HG02973 (cell line): ENCODE measurements at regions not wholly inside any gene's neighbourhood (a gene's known extent, or its start where the extent isn't known, plus 50 kb on each side); places are given as distances from the start of the nearest gene placed in this dataset.

Source experiments
- ATAC-seq: cut with Tn5 transposase; IDR thresholded peaks from one replicate; pipeline ENCODE4 v1.9.1; 2021; ENCODE audit warnings: moderate library complexity; ENCODE audit not compliant: unreplicated experiment

DNA sequence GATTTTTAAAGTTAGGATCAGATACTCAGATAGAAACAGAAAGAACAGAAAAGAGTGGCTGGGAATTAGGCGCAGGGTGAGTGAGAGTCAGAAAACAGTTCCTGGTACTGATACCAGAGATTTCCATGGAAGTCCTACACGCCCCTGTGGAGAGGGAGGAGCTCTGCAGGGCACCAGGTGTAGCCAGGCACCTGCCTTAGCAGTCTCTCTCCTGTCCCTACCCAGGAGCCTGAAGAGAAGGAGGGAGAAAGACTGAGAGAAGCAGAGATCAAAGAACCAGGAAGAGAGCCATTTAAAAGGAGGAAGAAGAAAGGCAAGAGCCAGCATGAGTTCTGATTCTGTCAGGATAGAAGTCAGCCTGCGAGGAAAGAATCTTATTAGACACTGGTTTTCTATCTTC lies 65.0 kb downstream of the CBLN1 start:
- no peak for ATAC-seq

DNA sequence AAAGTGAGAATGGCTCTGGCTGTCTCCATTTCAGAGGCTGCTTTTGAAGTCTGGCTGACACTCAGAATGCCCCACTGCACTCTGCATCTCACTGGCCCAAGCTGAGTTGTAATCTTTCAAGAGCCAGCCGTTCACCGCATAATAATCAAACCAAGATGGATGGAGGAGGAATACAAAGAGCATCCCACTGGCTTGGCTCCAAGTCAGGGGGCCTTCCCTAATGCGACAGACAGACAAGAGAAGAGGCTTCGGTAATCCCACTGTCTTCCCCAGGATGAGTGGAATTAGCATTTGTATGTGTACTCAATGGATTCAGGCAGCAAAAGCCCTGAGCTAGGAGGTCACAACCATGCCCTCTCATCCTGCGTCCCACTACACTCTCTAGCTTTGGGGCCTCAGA lies 68.0 kb downstream of the CBLN1 start:
- no peak for ATAC-seq

DNA sequence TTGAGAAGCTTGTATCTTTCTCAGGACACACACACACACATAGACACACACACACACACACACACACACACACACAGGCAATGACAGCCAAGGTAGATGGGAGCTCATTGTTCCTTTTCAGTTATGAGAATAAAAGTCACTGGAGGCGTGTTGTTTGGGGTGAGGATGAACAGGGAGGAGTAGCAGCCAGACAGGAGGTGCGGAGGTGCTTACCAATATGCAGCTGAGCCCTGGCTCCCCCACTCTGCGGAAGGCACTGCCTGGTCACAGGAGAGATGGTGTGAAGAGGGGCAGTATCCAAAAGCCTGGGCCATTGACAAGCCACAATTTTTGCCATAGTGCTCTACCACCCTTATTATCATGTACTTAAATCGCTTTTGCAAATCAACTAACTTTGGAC lies 77.4 kb downstream of the CBLN1 start:
- no peak for ATAC-seq

DNA sequence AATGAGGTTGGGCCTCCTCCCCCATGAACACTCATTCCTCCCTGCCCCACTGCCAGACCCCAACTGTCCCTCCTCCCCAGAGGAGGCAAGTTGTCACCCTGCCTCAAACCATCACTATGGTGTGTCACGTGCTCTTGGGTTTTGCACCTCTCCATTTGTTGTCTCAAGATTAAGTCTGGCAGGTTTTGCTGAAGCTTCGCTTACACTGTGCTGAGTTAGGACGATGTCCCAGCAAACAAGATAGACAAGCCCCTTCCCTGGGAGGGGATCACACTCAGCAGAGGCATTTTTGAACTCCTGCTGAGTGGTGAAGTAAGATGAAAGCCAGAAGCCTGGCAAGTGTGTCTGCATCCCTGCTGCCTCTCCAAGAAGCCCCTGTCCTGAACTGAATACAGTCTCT lies 78.3 kb downstream of the CBLN1 start:
- ATAC-seq, result no peak

DNA sequence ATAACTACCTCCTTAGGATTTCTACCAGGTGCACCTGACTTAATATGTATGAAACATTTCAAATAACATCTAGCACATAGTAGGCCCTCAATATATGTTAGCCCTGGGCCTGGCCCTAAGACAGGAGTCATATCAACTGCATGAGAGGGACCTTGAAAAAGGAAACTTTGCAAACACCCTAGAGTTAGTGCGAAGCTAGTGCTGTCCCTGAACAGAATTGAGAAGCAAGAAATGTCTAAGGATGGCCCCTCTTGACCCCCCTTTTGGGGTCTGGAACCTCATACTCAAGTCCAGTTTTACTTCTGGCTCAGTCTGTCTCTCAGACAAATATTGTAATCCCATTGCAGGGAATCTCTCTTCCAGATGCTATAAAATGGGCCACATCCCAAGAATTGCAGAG lies 80.5 kb downstream of the CBLN1 start:
- no peak for ATAC-seq

DNA sequence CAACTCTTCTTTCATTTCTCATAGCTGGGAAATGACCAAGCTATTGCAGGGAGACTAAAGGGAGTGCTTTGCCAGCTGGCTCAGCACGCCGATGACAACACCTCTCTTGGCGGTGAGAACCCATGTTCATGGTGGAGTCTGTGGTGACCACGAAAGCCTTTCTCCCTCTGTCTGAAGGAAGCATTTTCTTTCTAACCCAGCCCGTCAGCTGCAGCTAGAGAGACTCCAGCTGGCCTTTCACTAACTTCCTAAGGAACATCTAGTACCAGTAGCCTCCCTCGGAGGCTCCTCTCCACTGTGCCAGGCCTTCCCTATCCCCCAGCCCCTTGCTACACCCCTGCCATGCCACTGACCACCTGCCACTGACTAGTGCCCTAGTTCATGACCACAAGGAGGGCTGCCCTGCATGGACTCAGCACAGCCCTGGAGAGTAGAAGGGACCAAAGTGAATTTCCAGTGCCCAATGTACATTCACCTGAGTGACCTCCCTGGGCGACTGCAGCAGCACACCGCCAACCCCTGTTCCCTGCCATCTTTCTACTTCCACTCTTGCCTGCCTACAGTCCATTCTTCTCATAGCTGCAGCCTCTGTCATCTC lies 81.3 kb downstream of the CBLN1 start:
- ATAC-seq, result no peak

DNA sequence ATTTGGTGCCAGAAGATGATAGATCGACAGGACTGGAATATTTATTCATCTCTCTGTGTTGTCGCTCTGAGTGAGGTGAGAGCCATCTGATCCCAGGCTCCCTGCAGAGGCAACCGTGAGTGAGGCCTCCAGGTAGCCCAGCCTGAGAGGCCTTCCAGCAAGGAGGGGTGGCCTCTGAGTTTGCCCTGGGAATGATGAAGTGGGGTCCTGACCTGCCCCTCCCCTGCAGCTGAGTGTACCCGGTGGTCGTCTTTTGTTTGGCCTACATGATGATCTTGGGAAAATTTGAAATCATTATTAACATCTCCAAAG lies 86.4 kb downstream of the CBLN1 start:
- no peak for ATAC-seq

DNA sequence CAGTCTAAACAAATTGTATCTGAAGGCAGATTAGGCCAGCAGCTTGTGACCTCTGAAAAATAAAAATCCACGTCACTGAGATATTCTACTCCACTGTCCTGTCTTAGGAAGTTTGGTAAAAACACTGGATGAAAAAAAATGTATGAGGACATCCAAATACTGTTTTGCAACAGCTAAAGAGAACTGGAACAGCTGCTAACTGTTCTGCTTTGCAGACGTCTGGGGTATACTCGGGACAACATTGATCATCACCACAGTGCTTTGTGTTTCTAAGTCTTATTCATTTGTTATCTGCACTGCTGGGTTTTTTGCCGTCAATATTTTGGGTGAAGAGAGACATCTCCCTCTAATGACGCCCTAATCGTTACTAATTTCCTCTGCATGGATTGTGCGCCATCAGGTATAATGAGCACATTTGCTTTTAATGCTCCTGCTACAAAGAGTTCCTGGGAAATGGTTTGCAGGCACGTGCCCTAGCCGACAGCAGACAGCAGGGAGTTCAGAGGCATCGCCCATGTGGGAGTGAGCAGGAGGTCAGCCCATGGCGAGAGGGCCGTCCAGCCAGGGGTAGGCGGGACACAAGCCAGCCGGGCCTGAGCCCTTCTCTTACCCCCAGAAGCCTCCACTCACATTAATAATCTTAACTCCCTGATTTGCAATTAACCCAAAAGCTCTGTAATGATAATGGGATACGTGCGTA lies 87.0 kb downstream of the CBLN1 start:
- no peak for ATAC-seq

DNA sequence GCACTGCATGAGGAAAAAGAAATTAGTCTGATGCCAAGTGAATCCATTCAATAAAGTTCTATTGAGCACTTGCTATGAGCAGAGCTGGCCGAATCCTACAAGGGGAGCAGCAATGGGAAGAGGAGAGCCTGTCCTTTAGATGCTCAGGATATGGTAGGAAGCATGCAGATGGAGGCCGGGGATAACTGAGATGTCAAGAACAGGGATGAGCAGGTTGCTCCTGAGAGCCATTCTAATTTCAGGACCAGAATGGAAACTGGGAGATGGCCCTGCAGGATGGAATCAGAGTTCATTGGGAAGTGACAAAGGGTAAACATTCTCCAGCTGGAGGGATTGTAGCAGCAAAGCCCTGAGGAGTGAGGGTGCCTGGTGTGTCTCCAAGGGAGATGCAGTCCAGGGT lies 88.0 kb downstream of the CBLN1 start:
- ATAC-seq, result no peak

DNA sequence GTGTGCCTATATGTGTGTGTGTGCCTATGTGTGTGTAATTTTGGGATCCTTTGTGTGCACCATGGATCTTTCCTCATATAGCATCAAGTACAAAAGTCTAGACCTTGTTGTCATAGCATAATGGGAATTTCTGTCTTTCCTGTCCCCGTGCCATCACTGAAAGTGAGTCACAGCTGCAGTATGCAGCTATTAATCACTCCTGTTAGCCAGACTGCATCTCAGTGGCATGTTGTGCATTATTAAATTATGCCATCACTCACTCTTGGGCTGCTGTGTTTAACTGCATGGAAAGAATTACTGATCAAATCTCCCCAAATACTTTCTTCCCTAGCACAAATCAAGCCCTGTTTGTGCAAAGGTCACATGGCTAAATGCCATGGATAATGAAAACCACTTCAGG lies 92.4 kb downstream of the CBLN1 start:
- no peak for ATAC-seq

DNA sequence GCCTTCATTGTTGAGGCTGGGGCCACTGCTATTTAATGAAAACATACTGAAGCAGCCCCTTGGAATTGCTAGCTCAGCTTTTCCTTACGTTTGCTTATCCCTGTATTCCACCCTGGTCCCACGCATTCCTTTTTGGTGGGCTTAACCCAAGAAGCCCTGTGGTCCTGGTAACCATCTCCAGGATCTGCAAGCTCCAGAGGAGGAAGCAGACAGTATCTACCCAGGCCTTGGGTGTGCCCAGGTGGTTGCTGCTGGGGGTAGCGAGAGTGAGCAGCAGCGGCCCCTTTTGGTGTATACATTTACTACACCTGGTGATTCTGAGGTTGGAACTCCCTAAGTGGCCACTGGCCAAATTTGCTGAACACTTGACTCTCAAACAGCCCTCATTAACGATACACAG lies 97.7 kb downstream of the CBLN1 start:
- ATAC-seq, result no peak

DNA sequence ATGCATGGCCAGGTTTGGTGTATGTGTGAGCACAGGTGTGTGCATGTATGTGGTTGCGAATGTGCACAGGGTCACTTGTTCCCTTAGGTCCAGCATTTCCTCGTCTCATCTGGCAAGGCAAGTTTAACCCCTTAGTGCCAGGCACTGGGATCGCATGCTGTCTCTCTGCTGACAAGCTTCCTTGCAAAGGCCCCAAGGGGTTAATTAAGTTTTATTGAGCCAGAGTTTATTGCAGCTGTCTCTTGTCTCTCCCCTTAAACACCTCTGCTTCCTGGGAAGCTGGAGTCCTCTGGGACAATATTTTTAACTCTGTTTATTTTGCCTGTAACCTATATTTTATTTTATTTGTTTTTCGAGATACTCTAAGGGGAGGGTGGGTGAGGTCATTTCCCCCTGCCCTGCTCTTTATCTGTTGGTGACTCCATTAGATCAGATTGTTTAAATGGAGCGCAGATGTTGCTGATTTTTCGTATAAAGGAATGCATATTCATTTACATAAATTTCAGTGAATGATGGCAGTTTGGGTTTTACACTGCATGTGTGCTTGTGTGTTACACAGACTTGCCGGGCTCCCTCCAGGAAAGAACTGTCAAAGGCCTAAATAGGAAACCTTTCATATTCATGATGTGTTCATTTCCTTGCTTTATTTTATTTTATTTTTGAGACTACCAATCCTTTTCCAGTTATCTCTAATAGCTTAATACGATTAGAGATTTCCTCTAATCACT lies 99.7 kb downstream of the CBLN1 start:
- ATAC-seq, result no peak

DNA sequence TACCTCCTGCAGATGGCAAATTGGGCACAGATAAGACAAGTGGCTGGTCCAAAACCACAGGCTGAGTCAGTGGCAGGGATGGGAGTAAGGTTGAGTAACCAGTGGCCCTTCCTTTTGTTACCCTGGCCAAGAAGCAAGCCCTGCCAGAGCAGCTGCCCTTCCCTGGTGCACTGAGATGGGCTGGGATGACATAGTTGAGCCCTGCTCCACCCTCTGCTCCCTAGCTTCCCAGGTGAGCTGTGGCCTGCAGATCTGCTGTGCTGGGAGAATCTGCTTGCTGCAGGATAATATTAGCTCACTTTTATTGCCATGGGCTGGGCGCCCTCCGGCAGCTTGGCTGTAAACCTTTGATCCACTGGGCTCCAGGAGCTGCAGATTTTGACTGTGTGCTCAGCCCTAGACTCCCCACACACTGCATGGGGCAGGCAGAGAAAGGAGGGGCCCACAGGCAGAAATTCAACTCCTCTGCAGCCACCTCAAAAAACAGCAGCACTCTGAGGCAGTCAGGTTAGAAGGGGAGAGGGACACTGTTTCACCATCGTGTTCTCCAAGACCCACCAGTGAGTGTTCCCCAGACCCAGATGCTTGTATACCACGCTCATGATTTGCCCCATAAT lies 101.8 kb downstream of the CBLN1 start:
- no peak for ATAC-seq

DNA sequence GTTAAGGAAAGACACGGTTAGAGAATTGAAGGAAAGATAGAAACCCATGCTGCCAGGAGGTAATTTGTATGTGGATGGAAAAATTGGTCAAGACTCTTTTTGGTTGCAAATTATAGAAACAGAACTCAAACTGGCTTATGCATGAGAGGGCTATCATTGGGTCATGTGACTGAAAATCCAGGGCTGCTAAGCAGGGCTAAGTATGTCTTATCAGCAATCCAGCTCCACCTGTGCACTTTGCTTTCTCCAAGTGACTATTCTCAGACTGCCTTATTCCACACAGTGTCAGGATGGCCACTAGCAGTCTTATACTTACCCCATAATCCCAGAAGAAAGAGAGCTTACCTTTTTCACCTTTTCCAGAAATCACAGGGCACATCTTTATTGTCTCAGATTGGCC lies 113.5 kb downstream of the CBLN1 start:
- no peak for ATAC-seq

DNA sequence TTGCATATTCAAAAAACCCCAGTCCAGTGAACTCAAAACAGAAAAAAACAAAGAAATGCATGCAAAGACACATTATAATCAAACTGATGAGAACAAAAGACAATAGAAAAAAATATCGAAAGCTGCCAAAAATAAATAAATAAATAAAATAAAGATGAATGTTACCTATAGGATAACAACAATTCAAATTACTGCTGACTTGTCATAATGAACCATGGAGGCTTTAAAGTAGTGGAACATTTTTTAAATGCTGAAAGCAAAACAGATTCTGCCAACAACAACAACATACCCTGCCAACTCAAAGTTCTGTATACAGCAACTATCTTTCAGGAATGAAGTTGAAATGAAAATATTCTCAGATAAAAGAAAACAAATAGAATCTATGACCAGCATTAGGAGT lies 116.6 kb downstream of the CBLN1 start:
- no peak for ATAC-seq

DNA sequence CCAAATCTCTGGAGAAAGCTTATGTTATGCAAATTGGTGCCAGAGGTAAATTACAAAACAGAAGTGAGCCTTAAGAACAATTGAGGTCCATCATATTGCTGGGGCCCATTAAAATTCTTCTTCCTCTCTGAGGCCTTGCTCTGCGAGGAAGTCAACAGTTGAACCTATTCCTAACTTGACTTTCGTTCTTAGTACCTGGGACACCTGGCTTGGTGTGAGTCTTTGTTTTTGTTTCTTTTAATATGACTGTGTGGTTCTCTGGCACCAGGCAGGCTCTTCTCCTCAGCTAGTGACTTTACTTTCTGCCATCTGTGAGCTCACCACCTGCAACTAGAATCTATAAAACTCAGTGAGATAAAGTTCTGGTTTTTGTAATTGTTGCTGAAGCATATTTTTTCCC lies 120.4 kb downstream of the CBLN1 start:
- no peak for ATAC-seq

DNA sequence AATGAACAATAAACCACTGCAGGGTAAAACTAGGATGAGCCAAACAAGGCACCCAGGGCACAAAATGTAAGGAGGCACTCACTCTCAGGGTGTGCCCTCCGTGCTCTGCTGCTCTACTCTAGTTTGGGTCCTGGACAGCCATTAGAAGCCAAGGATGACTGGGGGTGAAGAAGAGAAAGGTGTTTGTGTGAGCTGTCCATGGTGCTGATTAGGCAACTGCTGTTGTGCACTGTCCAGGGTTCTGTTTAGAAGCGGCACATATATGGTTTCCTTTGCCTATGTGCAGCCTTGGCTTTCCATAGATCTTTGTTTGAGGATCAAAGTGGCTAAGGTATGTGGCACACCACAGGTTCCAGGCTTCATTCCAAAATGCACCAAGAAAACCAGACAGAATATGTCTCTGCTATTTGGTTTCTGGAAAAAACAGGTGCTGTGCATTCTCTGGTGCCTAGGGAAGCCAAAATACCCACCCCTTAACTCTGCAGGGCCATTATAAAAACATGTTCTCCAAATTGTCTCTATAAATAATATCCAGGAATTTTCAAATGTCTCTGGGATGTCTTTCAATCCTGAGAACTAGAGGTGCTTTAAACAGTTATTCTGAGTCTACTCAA lies 123.5 kb downstream of the CBLN1 start:
- no peak for ATAC-seq

DNA sequence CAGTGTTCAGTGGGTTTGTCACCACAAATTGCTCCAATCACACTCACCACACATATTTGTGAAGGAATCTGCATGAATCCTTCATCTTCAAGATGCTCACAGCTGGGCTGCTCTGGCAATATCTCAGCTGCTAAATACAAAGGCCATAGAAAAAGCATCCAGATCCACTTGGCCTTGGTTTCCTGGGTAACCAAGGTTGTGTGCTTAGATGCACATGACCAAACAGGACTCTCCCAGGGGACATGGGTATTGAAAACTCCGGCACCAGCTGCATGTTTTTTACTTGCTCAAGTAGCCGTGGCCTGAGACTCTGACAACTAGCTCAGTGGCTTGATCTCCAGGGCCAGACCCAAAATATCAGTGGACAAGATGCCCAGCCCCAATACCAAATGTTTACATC lies 131.3 kb downstream of the CBLN1 start:
- ATAC-seq, result no peak

DNA sequence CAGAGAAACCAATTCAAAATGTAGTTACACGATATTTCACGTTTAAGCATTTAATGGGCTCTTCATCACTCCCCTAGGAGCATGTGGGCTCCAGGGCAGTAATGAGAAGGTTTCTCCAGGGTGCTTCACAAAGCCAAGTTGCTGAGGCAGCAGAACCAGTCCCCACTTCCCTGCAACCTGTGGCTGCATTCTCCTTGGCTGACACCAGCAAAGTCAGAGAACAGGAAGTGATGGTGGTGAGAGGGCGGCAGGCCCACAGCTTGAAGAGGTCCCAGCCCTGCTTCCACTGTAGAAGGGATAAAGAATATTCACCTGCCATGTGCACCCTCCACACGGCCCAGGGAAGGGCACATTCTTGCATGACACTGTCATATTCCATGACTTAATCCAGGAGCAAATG lies 133.2 kb downstream of the CBLN1 start:
- ATAC-seq, result no peak

DNA sequence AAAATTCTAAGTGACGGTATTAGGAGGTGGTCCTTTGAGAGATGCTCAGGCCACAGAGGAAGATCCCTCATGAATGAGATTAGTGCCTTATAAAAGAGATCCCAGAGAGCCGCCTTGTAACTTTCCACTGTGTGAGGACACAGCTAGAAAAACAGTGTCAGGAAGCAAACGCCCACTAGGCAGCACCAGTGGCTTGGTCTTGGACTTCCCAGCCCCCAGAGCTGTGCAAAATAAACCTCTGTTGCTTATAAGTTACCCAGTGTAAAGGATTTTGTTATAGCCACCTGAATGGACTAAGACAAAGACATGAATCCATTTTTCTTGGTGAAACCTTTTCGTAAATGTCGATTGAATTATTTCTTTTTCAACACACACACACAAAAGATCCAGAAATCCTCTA lies 141.0 kb downstream of the CBLN1 start:
- no peak for ATAC-seq

DNA sequence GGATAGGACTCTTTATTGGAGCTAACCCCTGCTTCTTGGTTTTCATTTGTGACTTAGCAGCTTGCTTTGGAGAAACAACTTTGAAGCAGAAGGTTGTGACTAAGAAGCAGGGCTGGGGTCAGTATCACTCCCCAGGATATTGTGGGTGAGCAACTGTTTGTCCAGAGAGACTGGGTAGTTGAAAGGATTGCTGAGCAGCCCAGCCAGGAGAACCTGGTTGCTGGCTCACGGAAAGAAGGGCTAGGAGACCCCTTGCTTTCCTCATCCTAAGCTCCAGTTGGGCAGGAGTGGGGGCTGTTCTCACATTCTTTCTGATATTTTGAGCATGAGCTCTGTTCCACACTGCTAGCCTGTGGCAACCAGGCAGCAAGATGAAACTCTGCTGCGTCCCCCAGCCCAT lies 151.2 kb downstream of the CBLN1 start:
- no peak for ATAC-seq

DNA sequence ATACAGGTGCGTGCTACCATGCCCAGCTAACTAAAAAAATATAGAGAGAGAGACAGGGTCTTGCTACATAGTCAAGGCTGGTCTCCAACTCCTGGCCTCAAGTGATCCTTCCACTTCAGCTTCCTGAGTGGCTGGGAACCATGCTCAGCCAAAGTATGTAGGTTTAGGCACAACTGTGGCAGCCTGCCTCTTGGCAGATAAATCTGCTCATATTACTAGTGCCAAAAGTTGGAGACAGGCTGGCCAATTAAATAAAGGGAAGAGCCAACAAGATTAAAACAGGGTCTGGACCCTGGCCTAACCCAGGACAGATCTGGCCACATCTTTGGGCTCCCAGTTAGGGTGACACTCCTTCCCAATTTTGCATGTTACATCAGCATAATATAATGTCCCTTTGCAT lies 151.7 kb downstream of the CBLN1 start:
- ATAC-seq, result no peak
